GM19240 (cell line): ENCODE measurements at regions not wholly inside any gene's neighbourhood (a gene's known extent, or its start where the extent isn't known, plus 50 kb on each side); places are given as distances from the start of the nearest gene placed in this dataset.

ENCODE experiments used
- DNase-seq: peaks from one replicate; pipeline ENCODE4 v3.0.0; 2011; ENCODE audit warnings: low spot score; ENCODE audit not compliant: insufficient read length

DNA sequence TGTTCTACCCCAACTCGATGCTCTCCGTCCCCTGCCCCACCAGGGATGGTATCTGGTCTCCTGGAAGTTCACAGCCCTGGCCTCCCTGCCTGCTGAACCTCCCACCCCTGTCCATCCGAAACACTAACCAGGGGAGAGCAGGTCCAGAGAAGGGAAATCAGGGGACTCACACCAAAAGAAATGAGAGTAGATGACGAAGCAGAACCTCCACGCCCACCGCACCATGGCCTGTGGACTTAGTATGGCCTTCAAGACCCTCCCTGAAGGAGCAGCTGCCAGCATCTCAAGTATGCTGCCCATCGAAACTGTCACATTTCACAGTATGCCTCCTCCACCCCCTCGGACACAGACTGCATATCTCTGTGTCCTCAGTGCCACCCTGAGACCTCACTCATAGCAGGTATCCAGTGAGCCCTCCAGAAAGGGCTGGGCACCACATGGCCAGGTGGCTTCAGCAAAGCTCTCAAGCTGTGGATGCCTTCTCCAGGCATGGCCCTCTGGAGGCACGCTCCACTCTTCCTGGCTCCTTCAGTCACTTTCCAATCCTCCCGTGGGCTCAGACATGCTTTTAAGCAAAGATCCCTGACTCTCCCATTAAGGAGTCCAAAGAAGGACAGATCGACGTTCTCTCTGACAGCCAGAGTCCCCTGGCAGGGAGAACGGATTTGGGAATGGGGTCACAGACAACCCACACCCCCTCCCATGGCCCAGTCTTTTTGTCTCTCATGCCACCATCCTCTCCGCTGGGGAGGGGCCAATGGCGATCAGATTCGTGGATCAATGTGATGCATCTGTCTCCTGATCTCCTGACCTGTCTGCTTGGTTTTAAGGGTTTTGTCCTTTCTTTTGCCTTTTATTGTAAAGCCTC lies 158.4 kb downstream of the ANKRD60 start:
- DNase-seq = no peak

DNA sequence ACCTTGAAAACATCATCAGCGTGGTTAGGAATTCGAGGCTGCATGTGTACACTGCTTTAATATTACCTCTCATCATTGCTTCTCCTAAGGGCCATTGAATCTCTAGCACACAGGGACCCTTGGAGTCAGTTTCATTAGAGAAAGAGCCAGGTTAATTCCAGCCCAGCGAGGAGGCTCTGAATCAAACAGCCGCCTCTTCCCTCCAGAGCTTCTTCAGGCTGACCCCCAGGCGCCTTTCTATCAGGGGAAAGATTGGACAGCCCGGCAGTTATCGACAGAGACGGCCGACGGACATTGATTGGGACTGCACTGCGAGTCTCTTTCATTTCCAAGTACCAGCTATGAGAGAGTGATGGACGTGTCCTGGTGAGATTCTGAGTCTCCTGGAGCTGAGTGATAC lies 159.2 kb downstream of the ANKRD60 start:
- DNase-seq = no peak

DNA sequence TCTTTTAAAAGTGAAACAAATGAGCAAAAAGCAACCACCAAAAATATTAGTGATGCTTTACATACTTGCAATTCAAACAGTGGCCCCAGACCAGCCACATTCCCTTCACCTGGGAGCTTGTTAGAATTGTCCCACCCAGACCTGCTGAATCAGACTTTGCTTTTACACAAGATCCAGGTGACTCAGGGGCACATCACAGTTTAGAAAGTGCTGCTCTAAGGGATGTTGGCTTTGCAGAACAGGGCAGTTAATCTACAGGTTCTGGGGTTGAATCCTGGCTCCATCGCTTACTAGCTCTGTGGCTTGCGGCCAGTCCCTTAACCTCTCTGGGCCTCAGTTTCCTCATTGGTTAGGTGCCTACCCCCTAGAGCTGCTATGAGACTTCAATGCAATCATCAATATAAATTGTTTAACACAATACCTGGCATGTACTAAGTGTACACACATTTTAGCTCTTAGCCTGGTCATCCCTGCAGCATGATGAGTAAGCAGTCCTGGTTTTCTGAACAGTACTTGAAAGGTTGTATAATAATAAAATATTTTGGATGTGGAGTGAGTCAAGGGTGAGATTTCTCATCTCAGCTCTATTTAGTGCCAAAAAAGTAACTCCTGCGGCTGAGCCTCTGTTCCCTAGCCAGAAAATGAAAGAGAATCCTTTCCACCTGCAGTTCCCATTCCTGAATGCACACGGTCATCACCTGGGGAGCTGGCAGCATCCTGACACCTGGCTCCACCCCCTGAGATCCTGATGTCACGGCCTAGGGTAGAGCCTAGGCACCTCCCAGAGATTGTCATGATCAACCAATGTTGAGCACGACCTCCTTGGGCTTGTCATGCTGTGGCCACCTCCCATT lies 162.7 kb downstream of the ANKRD60 start:
- no peak for DNase-seq

DNA sequence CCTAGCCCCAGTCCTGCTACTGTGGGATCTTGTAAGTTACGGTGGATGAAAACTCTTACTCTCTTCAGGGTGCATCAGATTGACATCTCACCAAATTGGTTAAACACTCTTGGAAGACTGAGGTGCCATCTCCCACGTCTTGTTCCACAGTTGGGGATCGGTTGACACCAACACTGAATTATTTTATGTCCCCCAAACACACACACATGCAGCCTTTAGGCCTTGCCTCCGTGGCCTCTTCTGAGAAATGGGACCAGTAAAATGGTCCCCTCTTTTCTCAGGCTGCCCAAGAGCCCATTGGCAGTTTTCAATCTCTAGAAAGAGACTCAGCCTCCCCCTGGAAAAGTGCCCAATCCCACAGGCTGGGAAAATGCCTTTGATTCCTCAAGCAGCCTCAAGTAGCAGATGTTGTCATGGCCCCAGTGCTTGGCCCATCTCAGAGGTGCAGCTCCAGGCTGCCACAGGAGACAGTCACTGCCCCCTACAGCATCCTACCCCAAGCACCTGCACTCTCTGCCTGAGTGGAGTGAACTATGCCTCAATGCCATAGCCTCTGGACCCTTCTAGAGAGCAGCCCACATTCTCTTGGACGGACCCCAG lies 163.9 kb downstream of the ANKRD60 start:
- DNase-seq = no peak

DNA sequence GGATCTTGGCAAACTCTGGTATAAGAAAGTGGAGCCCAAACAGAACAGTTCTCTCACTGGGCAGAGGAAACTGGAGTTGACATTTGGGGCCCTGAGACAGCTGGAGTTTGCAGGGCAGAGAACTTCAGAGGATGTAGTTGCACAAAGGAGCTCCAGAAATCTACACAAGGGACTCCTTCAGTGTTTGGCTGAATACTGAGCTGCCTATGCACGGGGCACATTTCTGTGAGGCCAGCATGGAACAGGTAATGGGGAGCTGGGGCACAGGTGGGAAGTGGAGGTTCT lies 169.3 kb downstream of the ANKRD60 start:
- DNase-seq = no peak

DNA sequence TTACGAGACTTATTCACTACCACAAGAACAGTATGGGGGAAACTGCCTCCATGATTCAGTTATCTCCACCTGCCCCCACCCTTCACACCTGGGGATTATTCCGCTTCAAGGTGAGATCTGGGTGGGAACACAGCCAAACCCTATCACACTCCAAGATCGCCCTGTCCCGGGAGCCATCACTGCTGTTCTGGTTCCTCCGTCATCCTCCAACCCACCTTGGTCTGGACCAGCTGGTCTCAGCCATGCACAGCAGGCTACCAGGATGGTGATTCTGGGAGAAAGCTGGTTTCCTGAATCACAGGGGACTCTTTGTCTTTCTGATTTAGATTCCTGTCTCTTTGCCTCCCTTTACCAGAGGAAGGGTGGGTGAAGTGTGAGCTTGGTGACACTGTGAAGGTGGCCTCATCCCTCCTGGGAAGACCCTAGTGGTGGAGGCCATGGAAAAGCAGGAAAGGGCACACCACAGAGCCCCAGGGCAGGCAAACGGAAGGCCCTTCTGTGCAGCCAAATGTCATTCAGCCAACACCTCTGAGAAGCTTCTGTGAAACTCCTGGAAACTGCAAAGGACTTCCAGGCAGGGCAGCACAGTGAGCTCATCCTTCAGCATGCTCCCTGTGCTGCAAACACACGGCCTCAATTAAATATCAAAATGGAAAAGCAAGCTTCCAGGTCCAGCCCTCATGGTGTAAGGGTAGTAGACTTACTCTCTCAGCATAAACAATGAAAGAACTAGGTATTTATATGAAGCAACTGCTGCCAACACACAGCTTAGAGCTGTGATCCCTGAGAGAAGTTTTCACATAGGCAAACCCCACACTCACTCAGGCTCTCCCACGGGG lies 169.8 kb downstream of the ANKRD60 start:
- no peak for DNase-seq

DNA sequence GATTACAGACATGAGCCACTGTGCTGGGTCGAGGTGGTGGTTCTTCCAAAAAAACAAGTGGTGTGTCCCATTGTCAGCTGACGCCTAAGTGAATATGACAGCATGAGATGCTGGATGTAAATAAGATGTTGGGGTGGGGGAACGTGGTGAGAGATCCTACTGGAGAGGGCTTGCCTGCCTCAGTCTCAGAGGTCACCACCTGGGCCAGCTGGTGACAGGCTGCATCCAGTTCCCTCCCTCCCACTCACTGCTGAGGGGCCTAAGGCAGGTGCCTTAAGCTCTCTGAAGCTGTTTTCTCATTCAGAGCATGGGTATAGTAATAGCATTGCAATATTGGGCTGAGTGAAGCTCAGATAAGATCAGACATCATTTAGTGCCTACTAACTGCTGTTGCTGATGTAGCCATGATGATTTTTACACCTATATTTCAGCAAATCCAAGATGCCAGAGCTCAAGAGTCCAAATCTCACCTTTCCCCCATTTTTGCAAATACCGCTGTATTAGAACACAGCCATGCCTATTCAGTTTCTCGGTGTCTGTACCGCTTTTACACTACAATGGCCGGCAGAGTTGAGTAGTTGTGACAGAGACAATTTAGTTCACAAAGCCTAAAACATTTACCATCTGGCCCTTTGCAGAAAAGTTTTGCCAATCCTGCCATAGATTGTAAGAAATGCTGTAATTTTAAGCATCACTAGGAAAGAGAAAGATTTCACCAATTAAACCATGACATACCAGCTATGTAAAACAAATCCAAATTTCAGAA lies 171.3 kb downstream of the ANKRD60 start:
- DNase-seq = no peak

DNA sequence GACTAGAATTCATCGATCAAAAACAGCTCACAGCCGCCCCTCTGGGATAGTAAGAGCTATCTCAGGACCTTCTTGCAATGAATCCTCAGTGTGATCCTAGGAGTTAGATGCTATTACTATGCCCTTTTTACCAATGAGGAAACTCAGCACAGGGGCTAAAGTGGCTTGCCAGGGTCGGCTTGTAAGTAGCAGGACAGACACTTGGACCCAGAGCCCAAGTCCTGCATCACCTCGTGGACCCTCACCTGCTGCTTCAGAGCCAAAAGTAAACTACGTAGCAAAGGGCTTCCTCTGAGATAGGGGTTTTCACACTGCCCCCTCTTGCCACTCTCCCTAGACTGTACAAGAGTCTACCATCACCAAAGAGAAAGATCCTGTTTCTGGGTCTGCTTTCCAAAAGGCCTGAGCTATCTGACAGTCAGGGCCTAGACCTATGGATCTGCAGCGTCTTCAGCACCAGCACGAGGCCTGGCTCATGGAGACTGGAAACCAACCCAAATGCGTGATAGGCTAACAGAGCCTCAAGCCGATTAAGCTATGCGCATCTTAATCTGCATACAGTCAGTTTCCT lies 172.3 kb downstream of the ANKRD60 start:
- DNase-seq = no peak

DNA sequence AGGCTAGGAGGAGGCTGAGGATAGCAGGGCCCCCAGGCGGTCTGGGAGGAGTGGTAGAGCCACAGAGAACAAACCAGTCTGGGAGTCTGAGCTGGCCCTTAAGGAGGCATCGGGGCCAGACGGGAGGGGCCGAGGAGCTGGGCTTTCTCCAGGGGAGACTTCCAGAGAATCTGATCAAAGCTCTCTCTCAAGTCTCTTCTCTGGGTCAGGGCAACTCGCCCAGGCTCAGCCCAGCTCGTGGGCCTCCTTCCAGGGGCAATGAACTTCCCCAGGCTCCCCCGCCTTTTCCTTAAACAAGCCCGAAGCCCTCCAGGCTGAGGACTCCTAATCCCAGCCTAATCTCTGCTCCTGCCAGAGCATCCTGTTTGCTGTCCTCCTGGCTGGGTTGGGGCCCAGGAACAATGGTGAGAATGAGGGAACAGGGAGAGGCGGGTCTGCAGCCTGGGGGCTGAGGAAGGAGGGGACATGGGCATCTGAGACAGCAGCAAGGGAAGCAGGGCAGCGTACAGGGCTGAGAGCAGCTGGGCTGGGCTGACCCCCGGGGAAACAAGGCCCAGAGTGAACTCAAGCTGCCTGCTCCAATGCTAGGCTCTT lies 173.6 kb downstream of the ANKRD60 start:
- no peak for DNase-seq

DNA sequence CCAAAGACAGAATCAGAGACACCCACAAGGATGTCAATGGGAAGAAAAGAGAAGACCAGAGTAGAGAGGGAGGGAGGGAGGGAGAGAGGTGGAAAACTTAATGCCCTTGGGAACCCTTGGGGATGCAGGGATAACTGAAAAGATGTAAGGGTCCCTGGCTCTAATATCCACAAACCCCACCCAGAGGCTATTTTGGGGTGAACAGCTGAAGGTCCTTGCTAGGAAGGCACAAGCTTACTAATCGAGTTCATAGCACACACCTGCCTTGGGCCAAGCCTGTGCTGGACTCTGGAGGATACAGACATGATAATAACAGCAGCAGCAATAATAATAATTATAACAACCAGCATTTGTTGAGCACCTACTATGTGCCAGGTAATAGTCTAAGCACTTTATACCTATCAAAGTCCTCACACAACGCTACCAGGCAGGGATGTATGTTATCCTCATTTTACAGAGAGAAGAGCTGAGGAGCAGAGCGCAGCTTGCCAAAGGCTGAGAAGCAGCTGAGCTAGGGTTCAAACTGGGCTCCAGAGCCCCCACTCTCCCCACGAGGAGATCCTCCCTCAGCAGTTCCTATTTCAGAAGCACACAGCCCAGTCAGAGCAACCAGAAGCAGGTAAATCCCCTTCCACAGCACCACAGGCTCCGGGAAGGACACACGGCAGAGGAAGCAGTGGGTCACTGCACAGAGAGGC lies 174.2 kb downstream of the ANKRD60 start:
- no peak for DNase-seq

DNA sequence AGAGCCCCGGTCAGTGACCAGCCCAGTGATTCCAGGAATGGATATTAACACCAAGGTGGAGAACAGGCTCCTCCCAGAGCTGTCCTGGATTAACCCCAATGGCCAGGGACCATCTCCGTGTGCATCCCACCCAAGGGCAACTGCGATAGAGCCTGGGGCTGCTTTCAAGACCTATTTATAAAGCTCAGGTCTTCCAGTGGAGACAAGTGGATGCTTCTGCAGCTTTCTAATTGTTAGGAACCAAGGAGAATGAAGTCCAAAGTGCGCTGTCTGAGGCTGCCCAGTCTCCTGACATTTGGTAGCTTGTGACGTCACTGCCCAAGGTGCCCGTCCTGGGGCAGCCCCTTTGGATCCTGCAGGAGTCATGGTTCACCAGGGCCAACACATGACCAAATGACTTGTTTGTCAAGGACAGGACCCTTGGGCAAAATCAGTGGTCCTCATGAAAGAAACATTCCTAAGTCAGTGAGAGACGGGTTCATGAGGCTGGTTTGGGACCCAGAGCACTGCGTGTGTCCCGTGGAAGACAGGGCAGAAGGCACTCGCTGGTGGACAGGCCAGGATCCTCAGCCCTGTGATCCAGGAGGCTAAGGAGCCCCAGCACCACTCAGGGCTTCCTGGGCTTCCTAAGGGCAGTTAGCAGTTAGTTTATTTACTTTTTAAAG lies 174.9 kb downstream of the ANKRD60 start:
- DNase-seq = no peak

DNA sequence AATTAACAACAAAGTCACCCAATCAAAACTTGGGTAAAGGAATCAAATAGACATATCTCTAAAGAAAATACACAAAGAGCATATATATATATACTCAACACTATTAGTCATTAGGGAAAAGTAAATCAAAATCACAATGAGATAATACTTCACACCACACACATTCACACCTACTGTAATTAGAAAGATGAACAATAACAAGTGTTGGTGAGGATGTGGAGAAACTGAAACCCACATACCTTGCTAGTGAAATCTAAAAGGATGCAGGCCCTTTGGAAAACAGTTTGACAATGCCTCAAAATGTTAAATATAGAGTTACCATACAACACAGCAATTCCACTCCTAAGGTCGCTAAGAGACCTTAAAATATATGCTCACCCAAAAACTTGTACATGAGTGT lies 177.1 kb downstream of the ANKRD60 start:
- no peak for DNase-seq

DNA sequence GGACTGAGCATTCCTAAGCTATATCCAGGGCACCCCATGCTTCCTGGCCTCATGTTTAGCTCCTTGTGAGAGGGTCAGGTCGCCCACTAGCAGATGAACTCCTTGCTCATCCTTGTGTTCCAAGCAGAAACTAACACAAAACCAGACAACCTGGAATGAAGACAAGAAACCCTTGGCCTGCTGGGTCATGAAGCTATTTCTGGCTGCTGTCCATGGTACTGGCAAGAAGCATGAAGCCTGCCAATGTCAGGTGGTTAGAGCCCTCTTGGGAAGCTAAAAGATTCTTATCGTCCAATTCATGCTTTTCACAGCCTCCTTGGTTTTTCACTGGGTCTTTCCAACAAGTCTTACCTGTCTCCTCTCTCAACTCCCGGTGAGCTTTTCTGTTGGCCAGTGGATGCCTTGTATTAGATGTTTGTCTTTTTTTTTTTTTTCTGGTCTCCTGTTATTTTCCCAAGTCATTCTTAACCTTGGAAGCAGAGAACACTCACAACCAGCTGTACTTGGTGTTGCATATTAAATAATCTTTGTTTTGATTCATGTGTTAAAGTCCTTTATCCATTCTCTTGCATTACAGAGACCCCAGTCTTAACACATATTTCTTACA lies 180.3 kb downstream of the ANKRD60 start:
- no peak for DNase-seq

DNA sequence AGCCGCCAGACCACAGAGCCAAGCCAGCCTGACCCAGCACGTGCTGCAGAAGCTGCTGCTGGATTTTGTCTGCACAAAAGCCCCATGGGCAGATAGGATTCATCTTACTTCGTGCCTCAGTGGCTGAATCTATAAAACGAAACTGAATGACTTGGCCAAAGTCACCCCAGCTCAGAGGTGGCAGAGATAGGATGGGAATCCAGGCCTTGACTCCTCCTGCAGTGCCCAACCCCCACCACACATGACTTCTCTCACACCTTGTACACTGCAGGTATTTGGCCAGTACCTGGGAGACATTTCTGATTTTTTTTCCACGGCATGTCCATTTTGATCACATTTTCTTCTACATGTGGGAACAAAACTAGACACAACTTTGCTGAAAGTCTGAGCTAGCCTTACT lies 182.1 kb downstream of the ANKRD60 start:
- DNase-seq = no peak

DNA sequence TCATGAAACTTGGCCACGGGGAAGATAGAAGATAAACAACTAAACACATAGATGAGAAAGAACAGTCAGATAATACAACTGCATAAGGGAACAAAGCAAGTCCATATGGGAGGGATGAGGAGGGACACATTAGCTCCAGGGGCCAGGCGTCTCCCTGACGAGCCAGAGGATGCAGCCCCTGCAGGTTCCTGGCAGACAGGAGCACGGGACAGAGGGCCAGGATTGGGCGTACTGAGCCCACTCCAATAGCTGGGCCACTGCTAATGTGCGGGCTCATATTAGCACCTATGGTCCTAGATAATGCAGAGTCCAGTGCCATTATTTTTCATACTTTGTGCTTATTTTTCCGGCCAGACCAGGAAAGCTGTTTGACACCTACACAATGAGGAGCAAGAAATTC lies 182.9 kb downstream of the ANKRD60 start:
- DNase-seq = no peak

DNA sequence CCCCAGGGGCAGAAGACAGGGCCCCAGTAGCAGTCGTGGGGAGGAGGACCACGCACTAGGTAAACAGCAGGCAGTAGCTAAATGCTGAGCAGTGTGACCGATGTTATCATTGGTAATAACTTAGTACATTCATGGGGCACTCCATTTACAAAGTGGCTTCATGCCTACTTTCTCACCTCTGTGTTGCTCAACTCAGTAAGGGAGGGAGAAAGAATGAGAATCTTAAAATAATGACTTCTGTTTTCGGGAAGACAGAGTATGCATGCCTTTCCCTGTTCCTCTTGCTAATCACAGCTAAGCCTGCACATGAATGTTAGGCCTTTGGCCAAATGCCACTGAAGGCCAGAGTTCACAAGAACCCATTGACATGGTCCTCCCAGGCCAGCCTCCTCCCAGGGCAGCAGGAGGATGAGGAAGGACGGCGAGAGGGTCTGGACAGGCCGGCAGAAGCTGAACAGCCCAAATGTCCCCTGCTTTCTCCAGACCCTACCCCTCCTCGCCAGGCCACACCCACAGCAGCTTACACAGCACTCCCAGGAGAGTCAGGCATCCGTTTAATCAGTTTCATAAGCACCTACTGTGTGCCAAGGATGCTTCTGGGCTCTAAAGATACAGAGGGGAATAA lies 183.4 kb downstream of the ANKRD60 start:
- no peak for DNase-seq

DNA sequence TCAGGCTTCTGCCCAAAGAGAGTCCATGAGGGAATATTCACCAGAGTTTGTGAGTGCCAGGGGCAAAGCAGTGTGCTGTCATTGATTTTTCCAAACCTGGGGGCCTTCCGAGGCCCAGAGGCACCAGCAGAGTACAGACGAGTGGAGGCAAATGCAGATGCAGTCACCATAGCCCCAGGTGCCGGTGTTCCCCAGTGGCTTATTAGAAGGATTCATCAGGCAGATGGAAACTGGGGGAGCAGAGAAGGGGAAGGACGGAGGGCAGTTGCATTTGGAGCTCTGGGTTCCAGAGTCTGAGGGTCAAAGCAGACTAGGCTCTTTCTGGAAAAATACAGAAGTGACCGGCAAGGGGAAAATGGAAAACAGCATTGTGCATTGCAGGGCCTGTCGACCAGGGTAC lies 184.2 kb downstream of the ANKRD60 start:
- no peak for DNase-seq
